ENCODE measurements at regions not wholly inside any gene's neighbourhood (a gene's known extent, or its start where the extent isn't known, plus 50 kb on each side); places are given as distances from the start of the nearest gene placed in this dataset.

DNA sequence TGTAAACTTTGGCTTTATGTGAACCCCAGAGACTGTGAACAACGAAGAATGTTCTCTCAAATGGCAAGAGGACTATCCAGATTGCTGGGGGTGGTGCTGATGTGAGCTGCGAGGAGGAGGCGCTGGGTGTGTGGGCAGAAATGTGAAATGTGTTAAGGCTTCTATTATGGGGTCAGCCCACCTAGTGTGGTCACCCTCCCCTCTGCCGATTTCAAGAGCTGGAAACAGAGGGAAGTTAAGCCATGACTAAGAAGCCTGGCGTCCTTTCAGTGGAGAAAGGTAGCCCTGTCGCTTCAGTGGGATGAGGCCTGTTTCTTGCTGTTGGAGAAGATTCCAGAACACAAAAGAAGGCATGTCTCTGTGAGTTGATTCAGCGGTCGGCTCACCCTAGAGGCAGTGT, 89.0 kb upstream of the KCTD1 start:
- DNase-seq, result no peak
- H3K9me3 ChIP-seq, result no peaks in the 10 kb centered on the region
- intact Hi-C loops (cut with DNase I; ENCODE audit: low total_unique reads) (no loop called here), in situ Hi-C loops (cut with MboI; ENCODE audit: low sequenced_read_pairs in 4 of 4) (loop anchor here in 1 of 4 donors (25.0 kb wide), 1 partner anchor 225 kb away; no protein-coding TSS in a partner anchor)
- no peaks in the 10 kb centered on the region for H3K27me3 ChIP-seq
- no peak overlapping the region for H3K27ac ChIP-seq
- no peak for TF ChIP-seq POLR2A (IDR thresholded peaks at IDR 0.05)
- TF ChIP-seq, protein P1, sequence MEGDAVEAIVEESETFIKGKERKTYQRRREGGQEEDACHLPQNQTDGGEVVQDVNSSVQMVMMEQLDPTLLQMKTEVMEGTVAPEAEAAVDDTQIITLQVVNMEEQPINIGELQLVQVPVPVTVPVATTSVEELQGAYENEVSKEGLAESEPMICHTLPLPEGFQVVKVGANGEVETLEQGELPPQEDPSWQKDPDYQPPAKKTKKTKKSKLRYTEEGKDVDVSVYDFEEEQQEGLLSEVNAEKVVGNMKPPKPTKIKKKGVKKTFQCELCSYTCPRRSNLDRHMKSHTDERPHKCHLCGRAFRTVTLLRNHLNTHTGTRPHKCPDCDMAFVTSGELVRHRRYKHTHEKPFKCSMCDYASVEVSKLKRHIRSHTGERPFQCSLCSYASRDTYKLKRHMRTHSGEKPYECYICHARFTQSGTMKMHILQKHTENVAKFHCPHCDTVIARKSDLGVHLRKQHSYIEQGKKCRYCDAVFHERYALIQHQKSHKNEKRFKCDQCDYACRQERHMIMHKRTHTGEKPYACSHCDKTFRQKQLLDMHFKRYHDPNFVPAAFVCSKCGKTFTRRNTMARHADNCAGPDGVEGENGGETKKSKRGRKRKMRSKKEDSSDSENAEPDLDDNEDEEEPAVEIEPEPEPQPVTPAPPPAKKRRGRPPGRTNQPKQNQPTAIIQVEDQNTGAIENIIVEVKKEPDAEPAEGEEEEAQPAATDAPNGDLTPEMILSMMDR (IDR thresholded peaks at IDR 0.05 in 4 of 5, conservative IDR thresholded peaks at IDR 0.05 in 1 of 5), result no peak
- no peak for ATAC-seq
- no peaks in the 10 kb centered on the region for H3K36me3 ChIP-seq
- no peak overlapping the region for H3K4me3 ChIP-seq
- no peaks in the 10 kb centered on the region for H3K4me1 ChIP-seq

DNA sequence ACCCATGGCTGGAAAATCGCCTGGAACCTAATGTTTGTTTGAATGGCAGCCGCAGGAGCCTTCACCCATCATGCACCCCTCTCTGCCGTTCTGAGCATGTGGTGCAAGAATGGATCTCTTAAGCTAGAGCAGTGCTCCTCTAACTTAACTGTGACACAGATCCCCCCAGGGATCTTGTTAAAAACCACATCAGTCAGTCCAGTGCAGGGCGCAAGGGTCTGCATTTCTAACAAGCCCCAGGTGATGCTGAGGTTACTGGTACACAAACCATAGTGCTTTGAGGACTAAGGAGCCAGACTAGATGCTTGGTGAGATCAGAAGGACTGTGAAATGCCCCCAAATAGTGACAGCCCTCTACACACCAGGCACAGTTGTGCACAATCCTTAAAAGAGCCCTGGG, 87.1 kb upstream of the KCTD1 start:
- intact Hi-C loops (cut with DNase I; ENCODE audit: low total_unique reads), result no loop called here
- no peak overlapping the region for H3K4me3 ChIP-seq
- in situ Hi-C loops (cut with MboI; ENCODE audit: low sequenced_read_pairs in 4 of 4), result loop anchor here in 1 of 4 donors (25.0 kb wide), 1 partner anchor 223 kb away; no protein-coding TSS in a partner anchor
- H3K4me1 ChIP-seq, result no peaks in the 10 kb centered on the region
- no peaks in the 10 kb centered on the region for H3K36me3 ChIP-seq
- DNase-seq (no peak), ATAC-seq (no peak)
- no peak overlapping the region for H3K27ac ChIP-seq
- H3K9me3 ChIP-seq, result no peaks in the 10 kb centered on the region
- no peak for TF ChIP-seq POLR2A (IDR thresholded peaks at IDR 0.05)
- TF ChIP-seq, protein P1 (IDR thresholded peaks at IDR 0.05 in 4 of 5, conservative IDR thresholded peaks at IDR 0.05 in 1 of 5), result no peak
- no peaks in the 10 kb centered on the region for H3K27me3 ChIP-seq

DNA sequence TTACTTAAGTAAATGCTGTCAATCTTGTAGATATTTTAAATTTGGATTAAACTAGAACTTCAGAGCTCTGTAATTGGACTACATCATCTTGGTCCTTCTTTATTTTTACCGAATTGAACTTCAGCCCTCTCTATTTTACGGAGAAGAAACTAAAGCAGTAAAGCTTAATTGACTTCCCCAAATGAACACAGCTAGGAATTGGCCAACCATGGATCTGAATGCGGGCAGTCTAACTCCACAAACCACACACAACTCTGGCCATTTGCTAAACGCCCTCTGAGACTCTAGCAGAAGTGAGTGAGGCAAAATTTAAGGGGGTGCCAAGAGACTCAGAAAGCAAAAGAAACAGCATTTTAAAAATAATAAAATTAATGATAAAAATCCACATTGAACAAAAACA, 86.3 kb upstream of the KCTD1 start:
- Histone ChIP-seq H3K27me3 (no peaks in the 10 kb centered on the region), H3K4me1 (no peaks in the 10 kb centered on the region), H3K36me3 (no peaks in the 10 kb centered on the region), H3K4me3 (no peak overlapping the region), H3K27ac (no peak overlapping the region), H3K9me3 (no peaks in the 10 kb centered on the region)
- in situ Hi-C loops (cut with MboI; ENCODE audit: low sequenced_read_pairs in 4 of 4), result loop anchor here in 1 of 4 donors (25.0 kb wide), 1 partner anchor 222 kb away; no protein-coding TSS in a partner anchor
- intact Hi-C loops (cut with DNase I; ENCODE audit: low total_unique reads), result no loop called here
- no peak for TF ChIP-seq POLR2A (IDR thresholded peaks at IDR 0.05)
- TF ChIP-seq, protein P1 (IDR thresholded peaks at IDR 0.05 in 4 of 5, conservative IDR thresholded peaks at IDR 0.05 in 1 of 5), result no peak
- no peak for DNase-seq
- no peak for ATAC-seq

DNA sequence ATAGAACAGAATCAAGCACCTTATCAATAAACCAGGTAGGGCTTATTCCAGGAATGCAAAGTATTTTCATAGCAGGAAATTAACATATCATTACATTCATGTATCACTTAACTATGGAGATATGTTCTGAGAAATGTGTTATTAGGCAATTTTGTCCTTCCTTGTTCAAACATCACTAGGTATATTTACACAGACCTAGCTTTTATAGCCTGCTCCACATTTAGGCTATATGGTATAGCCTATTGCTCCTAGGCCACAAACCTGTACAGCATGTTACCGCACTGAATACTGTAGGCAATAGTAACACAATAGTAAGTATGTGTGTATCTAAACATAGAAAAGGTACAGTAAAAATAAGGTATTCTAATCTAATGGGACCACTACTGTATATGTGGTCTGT, 82.8 kb upstream of the KCTD1 start:
- DNase-seq (no peak), ATAC-seq (no peak)
- Histone ChIP-seq H3K4me1 (no peaks in the 10 kb centered on the region), H3K36me3 (no peaks in the 10 kb centered on the region), H3K4me3 (no peak overlapping the region), H3K27ac (no peak overlapping the region), H3K9me3 (no peaks in the 10 kb centered on the region), H3K27me3 (no peaks in the 10 kb centered on the region)
- TF ChIP-seq, protein P1 (IDR thresholded peaks at IDR 0.05 in 4 of 5, conservative IDR thresholded peaks at IDR 0.05 in 1 of 5), result no peak
- in situ Hi-C loops (cut with MboI; ENCODE audit: low sequenced_read_pairs in 4 of 4), result loop anchor here in 1 of 4 donors (25.0 kb wide), 1 partner anchor 219 kb away; no protein-coding TSS in a partner anchor
- intact Hi-C loops (cut with DNase I; ENCODE audit: low total_unique reads), result no loop called here

DNA sequence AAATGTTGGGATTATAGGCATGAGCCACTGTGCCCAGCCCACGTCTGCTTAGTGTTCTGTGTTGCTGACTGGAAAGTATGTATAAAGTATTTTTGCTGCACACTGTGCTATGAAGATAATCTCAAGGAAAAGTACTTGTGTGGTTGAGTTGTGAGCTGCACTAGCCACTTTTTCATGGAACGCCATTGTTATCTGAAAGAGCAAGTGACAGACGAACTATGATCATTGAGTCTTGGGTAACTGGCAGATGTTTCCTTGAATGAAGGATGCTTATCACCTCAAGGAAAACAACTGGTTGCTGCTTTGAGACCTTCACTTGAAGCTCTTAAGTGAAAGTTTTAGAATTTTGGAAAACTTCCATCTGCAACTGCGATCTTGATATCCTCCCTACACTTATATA, 82.2 kb upstream of the KCTD1 start:
- no peak for DNase-seq
- Histone ChIP-seq H3K4me1 (no peaks in the 10 kb centered on the region), H3K27me3 (no peaks in the 10 kb centered on the region), H3K36me3 (no peaks in the 10 kb centered on the region), H3K9me3 (no peaks in the 10 kb centered on the region), H3K27ac (no peak overlapping the region), H3K4me3 (no peak overlapping the region)
- ATAC-seq, result no peak
- in situ Hi-C loops (cut with MboI; ENCODE audit: low sequenced_read_pairs in 4 of 4), result loop anchor here in 1 of 4 donors (25.0 kb wide), 1 partner anchor 218 kb away; no protein-coding TSS in a partner anchor
- intact Hi-C loops (cut with DNase I; ENCODE audit: low total_unique reads), result no loop called here
- TF ChIP-seq POLR2A (IDR thresholded peaks at IDR 0.05), result no peak
- TF ChIP-seq, protein P1 (IDR thresholded peaks at IDR 0.05 in 4 of 5, conservative IDR thresholded peaks at IDR 0.05 in 1 of 5), result no peak

All from gastrocnemius medialis (tissue), 4 donors.